Right lobe of liver (tissue), 4 donors: ENCODE measurements at regions not wholly inside any gene's neighbourhood (a gene's known extent, or its start where the extent isn't known, plus 50 kb on each side); places are given as distances from the start of the nearest gene placed in this dataset.

Experiments used
- POLR2A ChIP-seq: fragments of 450-650 bp; IDR thresholded peaks from one replicate; pipeline ENCODE4 v1.6.1; 2017; ENCODE audit warnings: antibody characterized with exemption, mild to moderate bottlenecking
- TF ChIP-seq, protein P1 (sequence below), 4 donors: fragments of 200-600 bp in 3 of 4; fragments of 450-650 bp in 1 of 4; IDR thresholded peaks; one replicate each; pipeline versions ENCODE4 v1.5.1 to v1.8.0; 2016 to 2022; ENCODE audit warnings: antibody characterized with exemption in 4 of 4, mild to moderate bottlenecking in 2 of 4
- donor health status: DM: no; HTN: no; CAD: no.
- donor health status: DM: no; HTN: no; CAD: no.
- donor health status: DM: no; HTN: yes; CAD: no.

- no peak for TF ChIP-seq POLR2A
- TF ChIP-seq, protein P1, sequence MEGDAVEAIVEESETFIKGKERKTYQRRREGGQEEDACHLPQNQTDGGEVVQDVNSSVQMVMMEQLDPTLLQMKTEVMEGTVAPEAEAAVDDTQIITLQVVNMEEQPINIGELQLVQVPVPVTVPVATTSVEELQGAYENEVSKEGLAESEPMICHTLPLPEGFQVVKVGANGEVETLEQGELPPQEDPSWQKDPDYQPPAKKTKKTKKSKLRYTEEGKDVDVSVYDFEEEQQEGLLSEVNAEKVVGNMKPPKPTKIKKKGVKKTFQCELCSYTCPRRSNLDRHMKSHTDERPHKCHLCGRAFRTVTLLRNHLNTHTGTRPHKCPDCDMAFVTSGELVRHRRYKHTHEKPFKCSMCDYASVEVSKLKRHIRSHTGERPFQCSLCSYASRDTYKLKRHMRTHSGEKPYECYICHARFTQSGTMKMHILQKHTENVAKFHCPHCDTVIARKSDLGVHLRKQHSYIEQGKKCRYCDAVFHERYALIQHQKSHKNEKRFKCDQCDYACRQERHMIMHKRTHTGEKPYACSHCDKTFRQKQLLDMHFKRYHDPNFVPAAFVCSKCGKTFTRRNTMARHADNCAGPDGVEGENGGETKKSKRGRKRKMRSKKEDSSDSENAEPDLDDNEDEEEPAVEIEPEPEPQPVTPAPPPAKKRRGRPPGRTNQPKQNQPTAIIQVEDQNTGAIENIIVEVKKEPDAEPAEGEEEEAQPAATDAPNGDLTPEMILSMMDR (IDR thresholded peaks at IDR 0.05): no peak
Observed at GRCh38 chr5:87589587-87589986, 176.9 kb upstream of the CCNH start.
